GM19395 (cell line): ENCODE measurements at regions not wholly inside any gene's neighbourhood (a gene's known extent, or its start where the extent isn't known, plus 50 kb on each side); places are given as distances from the start of the nearest gene placed in this dataset.

Source experiments
- ATAC-seq: cut with Tn5 transposase; IDR thresholded peaks from one replicate; pipeline ENCODE4 v1.9.1; 2021; ENCODE audit warnings: mild to moderate bottlenecking, moderate library complexity; ENCODE audit not compliant: unreplicated experiment

DNA sequence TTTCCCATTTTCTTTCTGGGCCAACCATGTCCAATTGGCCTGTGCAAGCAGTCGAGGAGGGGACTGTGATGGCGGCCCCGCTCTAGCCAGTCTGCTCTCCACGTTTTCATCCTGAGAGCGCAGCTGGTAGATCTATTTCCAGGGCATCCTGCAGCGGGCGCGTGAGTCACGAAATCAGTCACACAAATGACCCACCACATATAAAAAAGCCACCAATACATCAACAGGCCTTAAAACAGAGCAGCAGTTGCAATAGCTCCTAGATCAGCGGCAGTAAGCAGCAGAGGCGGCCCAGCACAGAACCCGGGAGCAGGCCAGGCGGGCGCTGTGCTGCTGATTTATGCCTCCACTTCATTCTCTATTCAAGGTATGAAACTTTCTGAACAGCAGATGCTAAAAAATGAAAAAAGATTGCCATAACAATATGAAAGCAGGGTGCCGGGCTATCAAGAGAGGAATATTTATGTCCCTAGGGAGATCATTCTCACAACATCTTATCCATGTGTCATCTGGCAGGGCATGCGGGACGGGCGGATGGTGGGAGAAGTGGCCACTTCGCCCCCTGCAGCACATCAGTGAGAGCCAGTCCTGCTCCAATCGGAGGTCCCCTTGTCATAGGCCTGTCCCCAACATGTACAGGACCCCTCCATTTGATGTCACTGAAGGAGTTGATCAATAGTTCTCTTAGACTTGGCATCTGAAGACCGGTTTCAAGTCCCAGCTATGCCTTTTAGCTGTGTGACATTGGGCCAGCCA, 98.0 kb upstream of the GPR26 start:
- no peak for ATAC-seq

DNA sequence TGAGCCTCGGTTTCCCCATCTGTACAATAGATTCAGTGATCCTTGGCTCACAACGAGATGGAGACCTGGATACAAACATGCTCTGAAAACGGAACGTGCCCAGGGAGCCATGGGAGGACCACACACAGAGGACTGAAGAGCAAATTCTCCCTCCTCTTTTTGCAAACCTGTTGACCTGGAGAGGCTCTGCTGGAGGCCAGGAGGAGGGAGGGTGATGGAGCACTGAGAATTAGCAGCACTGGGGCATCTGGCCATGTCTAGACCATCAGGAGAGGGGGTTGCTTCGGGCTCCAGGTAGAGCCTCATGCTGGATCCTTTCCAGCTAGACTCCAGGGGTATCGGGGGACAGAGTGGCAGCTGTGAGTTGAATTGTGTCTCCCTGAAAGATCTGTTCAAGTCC, 97.4 kb upstream of the GPR26 start:
- ATAC-seq = no peak

DNA sequence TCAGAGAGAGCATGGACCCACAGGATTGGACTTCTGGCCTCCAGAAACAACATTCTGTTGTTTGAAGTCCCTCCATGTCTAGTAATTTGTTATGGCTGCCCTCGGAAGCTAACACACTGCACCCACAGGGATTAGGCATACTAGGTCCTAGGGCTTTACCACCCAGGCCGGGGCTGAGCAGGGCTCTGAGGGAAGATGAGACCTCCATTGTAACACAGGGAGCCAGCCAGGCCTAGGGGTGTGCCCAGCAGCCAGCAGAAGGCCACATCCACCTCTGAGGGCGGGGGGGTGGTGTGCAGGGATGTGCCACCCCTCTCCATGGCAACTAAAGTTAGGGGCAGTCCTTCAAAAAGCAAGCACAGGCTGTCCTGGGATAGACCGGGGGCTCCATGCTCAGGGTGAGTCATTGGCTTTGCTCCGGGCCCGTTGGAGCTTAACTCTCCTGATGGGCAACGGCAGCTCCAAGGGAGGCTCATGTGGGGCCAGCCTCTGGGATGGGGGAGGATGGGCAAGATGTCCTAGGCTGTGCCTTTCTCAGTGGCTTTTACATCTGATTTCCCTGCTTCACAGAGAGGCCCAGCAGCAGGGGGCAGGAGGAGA, 96.6 kb upstream of the GPR26 start:
- no peak for ATAC-seq

DNA sequence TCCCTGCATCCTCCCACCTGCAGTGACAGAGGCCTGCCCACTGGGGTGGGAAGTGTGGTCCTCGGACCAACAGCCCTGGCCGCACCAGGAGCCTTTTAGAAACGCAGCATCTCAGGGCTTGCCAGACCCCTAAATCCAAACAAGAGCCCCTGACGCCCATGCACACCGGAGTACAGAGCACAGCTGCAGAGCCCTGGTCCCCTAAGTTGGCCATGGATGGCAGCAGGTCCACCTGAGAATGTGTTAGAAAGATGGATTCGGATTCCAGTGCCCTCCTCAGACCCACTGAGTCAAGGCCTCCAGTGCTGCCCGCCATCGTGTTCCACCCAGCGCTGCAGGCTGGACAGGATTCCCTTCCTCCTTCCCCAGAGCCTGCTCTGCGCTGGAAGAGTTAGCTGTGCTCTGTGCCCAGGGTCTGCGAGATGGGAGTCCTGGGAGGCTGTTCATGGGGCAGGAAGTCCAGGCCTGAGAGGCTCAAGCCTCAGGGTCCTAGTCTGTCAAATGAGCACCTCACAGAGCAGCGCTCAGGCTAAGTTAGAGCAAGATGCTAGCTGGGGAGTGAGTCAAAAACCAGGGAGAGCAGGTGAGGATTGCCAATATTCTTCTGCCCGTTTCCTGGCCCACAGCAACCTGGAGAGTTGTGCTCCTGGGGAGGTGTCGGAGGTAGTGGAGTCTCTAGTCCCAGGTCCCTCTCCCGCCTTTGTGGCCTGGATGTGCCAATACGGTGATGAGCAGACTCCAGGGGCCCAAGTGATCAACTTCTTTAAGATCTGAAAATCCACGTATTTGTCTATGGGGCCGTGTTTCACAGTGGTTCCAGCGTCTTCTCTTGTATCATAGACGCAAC, 95.9 kb upstream of the GPR26 start:
- no peak for ATAC-seq

DNA sequence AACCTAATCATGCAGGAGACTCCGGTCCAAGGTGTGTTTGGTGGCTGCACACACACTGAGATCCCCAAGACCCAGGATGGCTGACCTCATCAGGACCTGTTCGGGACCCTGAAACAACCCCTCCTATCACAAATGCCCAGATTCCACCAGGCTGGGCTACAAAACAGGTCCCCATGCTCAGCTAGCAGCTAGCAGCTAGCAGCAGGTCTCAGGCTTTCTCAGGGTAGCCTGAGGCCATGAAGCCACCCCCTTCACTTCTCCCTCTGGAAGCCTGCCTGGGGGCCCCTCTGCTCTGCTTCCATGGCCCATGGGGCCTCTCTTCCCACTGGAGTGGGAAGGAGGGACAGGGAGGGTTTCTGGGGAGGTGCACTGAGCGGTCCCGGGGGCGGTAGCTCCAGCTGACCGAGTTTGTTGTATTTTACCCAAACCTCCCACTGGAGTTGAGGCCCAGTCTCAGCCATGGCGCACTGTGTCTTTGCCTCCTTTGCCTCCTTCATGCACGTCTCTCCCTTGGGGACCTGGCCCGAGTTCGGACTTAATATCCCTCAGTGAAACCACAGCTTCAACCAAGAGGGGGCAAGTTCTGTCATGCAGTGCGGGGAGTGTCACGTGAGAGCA, 95.1 kb upstream of the GPR26 start:
- no peak for ATAC-seq

DNA sequence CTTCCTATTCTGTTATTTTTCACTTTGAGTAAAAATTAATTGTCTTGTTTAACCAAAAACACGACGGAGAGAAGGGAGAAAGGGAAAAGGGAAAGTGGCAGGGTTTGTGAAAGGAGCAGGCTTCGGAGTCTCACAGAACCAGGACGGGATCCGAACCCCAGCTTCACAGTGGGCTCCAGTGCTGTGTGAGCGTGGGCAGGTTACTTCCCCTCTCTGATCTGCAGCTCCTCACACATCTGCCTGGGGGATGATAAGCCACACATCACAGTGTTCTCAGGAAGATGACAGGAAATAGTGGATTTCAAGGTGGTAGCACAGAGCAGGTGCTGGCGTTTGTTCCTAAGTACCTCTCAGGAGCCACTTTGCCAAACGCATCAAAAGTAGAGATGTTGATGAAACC, 94.2 kb upstream of the GPR26 start:
- ATAC-seq = no peak

DNA sequence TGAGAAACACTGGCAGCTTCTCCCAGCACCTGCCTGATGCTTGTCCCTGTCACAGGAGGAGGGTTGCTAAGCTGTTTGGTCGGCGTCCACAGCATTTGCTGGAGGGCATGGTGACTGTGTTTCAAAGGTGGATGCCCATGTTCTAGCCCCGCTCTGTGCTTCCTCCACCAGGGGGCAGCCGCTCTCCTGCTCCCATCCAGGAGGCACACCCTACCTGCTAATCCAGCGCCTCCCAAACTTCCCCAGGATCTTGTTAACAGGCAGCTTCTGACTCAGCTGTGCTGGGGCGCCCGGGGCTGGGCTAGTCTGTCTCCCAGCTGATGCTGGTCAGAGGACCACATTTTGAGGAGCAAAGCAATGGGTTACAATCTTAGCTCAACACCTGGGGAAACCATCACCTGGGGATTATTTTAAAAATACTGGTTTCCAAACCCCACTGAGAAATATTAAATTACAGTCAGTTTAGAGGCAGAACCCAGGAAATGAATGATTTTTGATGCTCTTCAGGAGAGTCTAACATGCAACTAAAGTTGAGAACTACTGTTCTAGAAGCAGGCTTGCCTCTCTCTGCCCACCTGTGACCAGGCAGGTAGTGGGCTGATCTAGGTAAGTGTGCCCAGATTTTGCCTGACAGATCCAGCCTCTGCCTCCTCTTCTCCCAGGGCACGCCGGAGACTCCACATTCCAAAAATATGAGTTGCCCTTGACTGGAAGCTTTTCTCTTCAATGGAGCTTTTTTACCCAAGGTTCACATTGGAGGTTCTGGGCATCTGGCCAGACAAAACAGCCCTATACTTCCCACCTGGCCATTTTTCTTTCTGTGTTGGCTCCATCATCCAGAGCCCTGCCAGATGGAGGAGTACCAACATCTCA, 92.7 kb upstream of the GPR26 start:
- no peak for ATAC-seq

DNA sequence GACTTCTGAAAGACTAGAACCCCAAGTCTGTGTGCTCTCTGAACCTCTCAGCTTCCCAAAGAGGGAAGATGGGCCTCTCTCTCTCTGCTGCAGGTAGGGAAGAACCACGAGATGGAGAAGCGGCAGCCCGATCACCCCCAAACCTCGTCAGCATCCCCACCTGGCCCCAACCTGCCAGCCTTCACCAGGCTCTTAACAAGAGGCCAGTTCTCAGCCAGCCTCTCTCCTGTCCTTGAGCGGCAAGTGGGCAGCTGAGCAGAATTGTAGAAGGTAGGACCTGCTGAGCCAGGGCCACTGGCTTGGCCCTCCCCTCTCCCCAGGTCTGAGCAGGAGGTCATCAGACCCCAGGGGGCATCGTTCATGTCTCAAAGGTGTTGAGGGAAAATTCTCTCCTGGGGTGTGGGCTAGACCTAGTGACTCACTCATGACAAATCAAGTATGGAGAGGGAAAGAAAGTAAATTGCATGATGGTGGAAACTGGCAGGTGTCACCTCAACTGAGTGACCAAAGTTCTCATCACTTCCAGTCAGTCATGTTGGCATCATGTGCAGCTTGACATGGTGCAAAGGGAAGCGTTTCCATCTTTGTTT, 92.0 kb upstream of the GPR26 start:
- ATAC-seq = no peak

DNA sequence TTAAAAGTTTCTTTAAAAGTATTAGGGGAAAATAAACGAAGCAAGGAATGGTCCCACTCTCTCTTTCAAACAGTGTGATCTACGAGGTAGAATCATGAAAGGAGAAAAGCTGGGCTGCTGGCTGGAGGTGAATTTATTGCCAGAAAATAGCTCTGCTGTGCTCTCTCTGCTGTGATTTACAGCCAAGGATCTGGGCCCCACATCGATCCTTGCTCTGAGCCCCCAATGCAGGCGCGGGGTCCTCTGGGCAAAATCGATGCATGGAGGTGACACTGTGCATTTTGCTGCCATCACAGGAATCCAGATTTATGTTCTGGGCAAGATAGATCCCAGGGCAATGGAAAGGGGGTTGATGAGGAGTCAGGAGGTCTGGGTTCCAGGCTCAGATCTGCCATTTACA, 91.0 kb upstream of the GPR26 start:
- ATAC-seq = no peak

DNA sequence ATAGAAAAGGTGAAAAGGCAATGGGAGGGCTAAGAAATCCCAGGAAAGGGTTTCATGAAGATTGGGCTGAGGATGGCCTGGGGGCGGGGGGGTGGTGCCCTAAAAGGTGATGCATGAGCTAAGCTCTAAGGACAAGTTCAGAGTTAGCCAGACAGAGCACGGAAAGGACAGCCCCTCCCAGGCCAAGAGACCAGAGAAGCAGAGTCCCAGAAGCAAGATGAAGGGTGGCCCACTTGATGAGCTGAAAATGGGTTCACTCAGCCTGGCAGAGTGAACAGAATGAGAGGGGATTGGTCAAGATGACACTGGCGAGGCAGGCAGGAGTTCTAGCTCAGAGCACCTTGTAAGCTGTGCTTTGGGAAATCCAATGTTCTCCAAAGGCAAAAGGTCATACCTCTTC, 89.4 kb upstream of the GPR26 start:
- no peak for ATAC-seq

DNA sequence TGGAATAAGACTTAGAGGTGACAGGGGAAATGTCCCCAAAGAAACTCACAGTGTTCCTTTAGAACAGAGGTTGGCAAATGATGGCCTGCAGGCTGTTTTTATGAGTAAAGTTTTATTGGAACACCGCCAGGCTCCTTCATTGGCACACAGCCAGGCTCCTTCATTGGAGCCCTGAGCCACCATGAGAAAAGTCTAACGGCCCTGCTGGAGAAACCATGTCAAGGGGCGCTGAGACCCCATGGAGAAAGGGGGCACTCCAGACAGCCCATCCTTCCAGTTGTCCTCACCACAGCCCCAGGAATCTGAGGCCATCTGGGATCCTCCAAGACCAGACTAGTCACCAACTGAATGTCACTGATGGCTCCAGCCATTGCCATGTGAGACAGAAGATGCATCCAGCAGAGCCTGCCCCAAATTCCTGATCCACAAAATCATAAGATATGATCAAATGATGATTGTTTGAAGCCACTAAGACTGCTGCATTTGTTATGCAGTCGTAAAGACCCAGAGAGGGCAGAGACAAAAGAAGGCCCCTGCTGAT, 88.2 kb upstream of the GPR26 start:
- ATAC-seq = no peak

DNA sequence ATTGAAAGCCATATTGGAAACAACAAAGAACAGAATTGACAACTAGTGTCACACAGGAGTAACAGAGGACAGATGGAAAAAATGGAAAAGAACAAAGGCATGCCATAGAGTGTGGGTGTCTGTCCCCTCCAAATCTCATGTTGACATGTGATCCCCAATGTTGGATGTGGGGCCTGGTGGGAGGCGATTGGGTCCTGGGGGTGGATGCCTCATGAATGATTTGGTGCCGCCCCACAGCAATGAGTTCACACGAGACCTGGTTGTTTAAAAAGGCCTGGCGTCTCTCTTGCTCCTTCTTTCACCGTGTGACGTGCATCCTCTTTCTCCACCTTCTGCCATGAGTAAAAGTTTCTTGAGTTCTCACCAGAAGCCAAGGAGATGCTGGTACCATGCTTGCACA, 87.4 kb upstream of the GPR26 start:
- no peak for ATAC-seq

DNA sequence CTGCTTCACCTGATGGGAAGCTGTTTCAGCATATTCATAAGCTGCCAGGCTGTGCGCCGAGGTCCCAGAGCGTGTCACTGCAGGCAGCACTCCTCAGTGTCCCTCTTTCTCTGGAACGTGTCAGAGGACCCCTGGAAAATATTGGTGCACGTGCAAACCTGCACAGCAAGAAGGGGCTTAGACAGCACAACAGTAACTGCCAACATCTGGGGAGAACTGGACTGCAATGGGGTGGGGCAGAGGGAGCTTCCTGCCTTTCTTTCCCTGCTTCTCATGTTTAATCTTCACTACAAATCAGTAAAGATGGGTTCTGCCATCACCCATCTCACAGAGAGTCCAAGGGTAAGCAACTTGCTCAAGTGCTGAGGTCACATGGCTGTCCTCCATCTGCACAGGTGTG, 86.5 kb upstream of the GPR26 start:
- ATAC-seq = no peak

DNA sequence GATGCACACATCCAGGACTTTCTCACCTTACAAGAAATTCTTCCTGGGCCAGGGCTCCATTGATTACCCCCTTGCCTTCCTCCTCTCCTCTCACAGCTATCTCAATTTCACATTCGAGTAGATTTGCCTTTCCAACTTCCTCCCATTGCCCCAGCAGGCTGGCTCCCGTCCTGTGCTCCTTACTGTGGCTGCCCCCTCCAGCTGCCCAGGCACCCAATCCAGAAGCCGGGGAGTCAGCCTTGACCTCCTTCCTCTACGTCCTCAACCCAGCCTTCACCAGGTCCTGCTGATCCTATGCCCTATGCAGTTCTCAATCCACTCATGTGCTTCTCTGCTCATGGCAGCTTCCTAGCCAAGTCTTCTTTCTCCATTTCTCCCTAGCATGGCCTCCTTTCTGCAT, 85.7 kb upstream of the GPR26 start:
- ATAC-seq = no peak

DNA sequence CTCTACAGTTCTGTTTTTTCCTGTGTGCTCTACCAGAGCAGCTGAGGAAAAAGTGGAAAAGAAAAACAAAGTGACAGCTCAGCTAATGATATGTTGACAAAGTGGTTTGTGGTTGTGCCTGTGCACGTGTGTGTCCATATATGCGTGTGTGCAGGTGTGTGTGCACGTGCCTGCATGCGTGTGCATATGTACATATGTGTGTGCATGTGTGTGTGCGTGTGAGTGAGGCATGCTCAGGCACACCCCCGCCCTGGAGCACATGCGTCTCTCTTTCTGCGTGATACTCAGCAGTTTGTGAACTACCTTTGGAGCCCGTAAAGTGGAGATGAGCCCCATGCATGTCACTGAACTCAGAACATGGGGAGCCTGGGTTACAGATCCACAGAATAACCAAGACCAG, 84.5 kb upstream of the GPR26 start:
- no peak for ATAC-seq

DNA sequence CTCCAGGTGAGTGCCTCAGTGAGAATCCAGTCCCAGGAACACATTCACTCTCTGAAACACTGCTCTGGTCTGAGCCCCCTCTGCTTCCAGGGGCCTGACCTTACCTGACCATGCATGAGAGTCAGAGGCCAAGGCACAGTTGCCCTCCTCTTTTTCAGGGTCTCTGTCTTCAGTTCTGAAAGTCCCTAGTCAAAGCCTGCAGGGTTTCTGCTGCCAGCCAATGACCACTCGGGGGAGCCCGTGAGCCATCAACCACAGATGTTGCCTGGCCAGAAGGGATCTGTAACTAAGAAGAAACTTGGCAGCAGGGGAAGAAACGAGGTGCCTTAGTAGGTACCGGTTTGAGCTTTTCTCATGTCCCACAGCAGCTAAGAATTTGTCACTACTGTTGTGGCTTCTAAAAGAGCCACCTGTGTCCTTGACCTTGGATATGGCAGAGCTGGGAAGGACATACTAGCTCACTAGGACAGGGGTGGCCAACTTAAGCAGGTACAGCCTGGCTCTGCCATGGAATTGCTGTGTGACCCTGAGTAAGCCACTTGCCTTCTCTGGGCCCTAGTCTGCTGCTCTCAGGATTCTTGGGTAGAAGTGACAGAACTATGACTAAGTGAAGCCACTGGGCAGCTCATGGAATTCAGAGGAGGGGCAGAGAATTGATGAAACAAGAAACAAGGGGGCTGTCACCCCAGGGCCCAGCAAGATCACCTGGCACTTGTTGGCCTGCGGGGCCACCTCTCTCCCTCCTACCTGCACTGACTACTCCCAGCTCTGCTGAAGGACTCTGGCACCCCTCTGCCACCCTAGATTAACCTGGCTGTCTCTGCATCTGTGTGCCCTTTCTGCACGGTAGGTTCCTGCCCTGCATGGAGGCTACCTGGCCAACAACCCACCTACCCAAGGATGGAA, 83.8 kb upstream of the GPR26 start:
- ATAC-seq = peak; percentile 80

DNA sequence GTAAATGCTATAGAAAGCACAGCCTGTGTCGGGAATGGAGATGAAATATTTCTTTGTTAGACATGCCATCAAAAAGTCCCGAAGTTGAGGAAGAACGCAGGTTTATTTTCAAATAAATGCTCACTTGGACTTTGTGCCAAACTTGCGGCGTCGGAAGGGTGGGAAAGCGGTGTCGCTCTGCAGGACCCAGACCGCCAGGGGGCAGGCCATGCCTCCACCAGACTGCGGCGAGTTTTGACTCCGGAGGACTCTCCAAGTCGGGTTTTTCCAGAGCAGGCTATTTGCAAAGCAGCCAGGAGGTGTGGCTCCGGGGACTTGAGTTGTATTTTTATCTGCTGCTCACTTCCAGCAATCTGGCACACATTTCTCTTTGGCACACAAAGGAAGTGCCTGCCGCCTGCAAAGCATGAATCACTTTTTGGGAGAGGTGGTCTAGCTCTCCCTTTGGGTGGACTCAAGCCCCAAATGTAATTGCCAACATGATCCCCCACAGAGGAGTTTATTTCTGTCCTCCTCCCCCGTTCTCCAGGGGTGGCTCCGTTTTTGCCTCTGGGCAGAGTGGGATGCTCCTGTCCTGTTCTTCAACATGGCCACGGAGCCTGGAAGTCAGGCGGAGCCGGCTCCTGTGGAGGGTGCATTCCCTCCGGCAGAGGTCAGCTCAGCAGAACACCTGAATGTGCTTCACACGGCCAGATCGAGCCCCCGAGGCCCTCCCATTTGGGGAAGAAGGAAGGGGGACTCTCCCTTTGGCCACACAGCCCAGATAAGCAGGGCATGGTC, 82.3 kb upstream of the GPR26 start:
- ATAC-seq = no peak

DNA sequence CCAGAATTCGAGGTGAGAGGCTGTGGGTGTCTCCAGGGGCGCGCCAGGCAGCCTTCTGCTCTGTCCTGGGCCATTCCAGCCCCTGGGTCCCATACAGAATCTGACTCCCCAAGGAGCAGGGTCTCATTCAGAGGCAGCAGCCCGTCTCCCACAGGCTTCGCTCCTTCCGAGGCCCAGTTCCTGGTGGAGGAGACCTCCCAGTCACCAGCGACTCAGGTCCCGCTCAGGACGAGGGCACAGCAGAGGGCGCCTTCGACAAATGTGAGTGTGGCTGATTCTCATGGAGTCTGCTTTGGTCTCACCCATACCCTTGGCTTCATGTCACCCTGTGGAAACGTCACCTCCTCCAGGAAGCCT, 81.8 kb upstream of the GPR26 start:
- no peak for ATAC-seq
